K562 (cell line): ENCODE measurements at regions not wholly inside any gene's neighbourhood (a gene's known extent, or its start where the extent isn't known, plus 50 kb on each side); places are given as distances from the start of the nearest gene placed in this dataset.

Experiments
- ATAC-seq: fragments of 200-7000 bp; cut with Tn5 transposase; 3 replicates; pipeline ENCODE4 v1.9.1; 2020; ENCODE audit warnings: moderate library complexity
- BruUV-seq: library from RNA; stranded (reverse); fragments of 400-500 nt; replicated peaks from 2 replicates; lab custom pipeline; 2021; lab: Mats Ljungman, UMichigan
- CTCF ChIA-PET: fragments of 300-600 bp; formaldehyde crosslinking; extraction: SDS; loops from one replicate; lab custom pipeline; 2021; ENCODE audit warnings: low intra/inter-chr PET ratio; lab: Yijun Ruan, JAX
- POLR2A ChIA-PET: fragments of 300-600, 350-650 bp; sonication (Branson Sonifier 250); formaldehyde crosslinking; extraction: SDS; loops from one replicate; lab custom pipeline; 2021; ENCODE audit warnings: antibody characterized with exemption, inconsistent platforms; lab: Yijun Ruan, JAX
- DNase-seq, 4 experiments: peaks; one replicate each; pipeline versions ENCODE4 v3.0.0 to v3.0.0-alpha.2; 2011 to 2018; ENCODE audit warnings: low spot score in 3 of 4, mixed read lengths in 3 of 4; ENCODE audit errors: extremely low read depth in 1 of 4
- FAIRE-seq: peaks from 2 replicates; lab custom pipeline; 2011; peaks lifted over from hg19 to GRCh38; lab: Jason Lieb, UNC
- H2AFZ ChIP-seq: 2 replicates; pipeline ENCODE4 v1.6.0; 2011; ENCODE audit warnings: low read depth, low read length, control low read depth, inconsistent platforms
- H3K27ac ChIP-seq: fragments of 200-600 bp; 3 replicates; pipeline ENCODE4 v1.8.0; 2011; ENCODE audit warnings: low read depth, mild to moderate bottlenecking, control low read depth, inconsistent platforms, low read length, moderate library complexity, mixed read lengths; ENCODE audit errors: extremely low read depth
- H3K27me3 ChIP-seq, 2 experiments: fragments of 300-600 bp in 1 of 2; 2 replicates in 1 of 2; 3 replicates in 1 of 2; pipeline versions ENCODE4 v1.6.0 to v1.8.0; 2011; ENCODE audit warnings: inconsistent platforms in 2 of 2, low read length in 2 of 2, mild to moderate bottlenecking in 1 of 2, mixed read lengths in 1 of 2, moderate library complexity in 1 of 2; ENCODE audit not compliant: control insufficient read depth in 2 of 2, insufficient read depth in 2 of 2
- H3K36me3 ChIP-seq: fragments of 300-600 bp; 3 replicates; pipeline ENCODE4 v1.8.0; 2011; ENCODE audit warnings: mild to moderate bottlenecking, low read length, inconsistent platforms; ENCODE audit not compliant: control insufficient read depth, insufficient read depth
- H3K4me1 ChIP-seq, 2 experiments: fragments of 200-600 bp in 1 of 2; replicated peaks in 1 of 2; 2 replicates in 1 of 2; 3 replicates in 1 of 2; pipeline versions ENCODE4 v1.5.1 to v1.8.0; 2011; ENCODE audit warnings: inconsistent platforms in 2 of 2, low read length in 2 of 2, mild to moderate bottlenecking in 1 of 2, mixed read lengths in 1 of 2, moderate library complexity in 1 of 2; ENCODE audit not compliant: control insufficient read depth in 2 of 2, insufficient read depth in 2 of 2
- H3K4me2 ChIP-seq: 2 replicates; pipeline ENCODE4 v1.6.1; 2011; ENCODE audit warnings: low read length, control low read depth, inconsistent platforms, mixed read lengths; ENCODE audit not compliant: insufficient read depth
- H3K4me3 ChIP-seq: fragments of 200-600 bp; sonication (generic), shearing (Covaris generic); 2 replicates; pipeline ENCODE4 v1.5.1; 2016; ENCODE audit warnings: control low read depth, inconsistent platforms
- H3K79me2 ChIP-seq: fragments of 200-600 bp; 3 replicates; pipeline ENCODE4 v1.8.0; 2011; ENCODE audit warnings: low read length, inconsistent platforms; ENCODE audit not compliant: control insufficient read depth, insufficient read depth
- H3K9ac ChIP-seq, 2 experiments: 2 replicates each; pipeline versions ENCODE4 v1.6.0 to v1.6.1; 2011; ENCODE audit warnings: low read depth in 2 of 2, low read length in 2 of 2, control low read depth in 1 of 2, inconsistent platforms in 1 of 2, mild to moderate bottlenecking in 1 of 2, mixed read lengths in 1 of 2; ENCODE audit not compliant: insufficient read depth in 1 of 2
- H3K9me1 ChIP-seq: one replicate; pipeline ENCODE4 v1.6.0; 2011; ENCODE audit warnings: inconsistent platforms, mild to moderate bottlenecking, low read length, moderate library complexity; ENCODE audit not compliant: control insufficient read depth, insufficient read depth
- H3K9me3 ChIP-seq: replicated peaks from 2 replicates; pipeline ENCODE4 v1.5.1; 2011; ENCODE audit warnings: low read depth, low read length, inconsistent platforms; ENCODE audit not compliant: control insufficient read depth, insufficient read depth
- H4K20me1 ChIP-seq: replicated peaks from 2 replicates; pipeline ENCODE4 v1.6.1; 2011; ENCODE audit warnings: low read length, inconsistent platforms, mixed read lengths; ENCODE audit not compliant: control insufficient read depth, insufficient read depth
- NKRF ChIP-seq: fragments of 450-650 bp; IDR thresholded peaks from 2 replicates; pipeline ENCODE4 v1.6.1; 2016; ENCODE audit warnings: borderline replicate concordance
- PHB2 ChIP-seq: fragments of 450-650 bp; IDR thresholded peaks from 2 replicates; pipeline ENCODE4 v1.6.1; 2017; ENCODE audit warnings: low read depth
- ZNF583 ChIP-seq: fragments of 250-450 bp; sonication (Bioruptor Pico); IDR thresholded peaks from 2 replicates; pipeline ENCODE4 v1.4.0; 2020
- WGBS: fragments of 100-300 bp; shearing (Covaris generic); methylation state at CpG from one replicate; pipeline ENCODE4 v1.1.6; 2016; ENCODE audit warnings: low coverage, mixed read lengths; ENCODE audit not compliant: insufficient coverage; ENCODE audit errors: missing lambda C conversion rate; 5-methylcytosine and 5-hydroxymethylcytosine counted together
- in situ Hi-C: fragments of 300-500 bp; cut with MboI; formaldehyde crosslinking; loops from 4 replicates; pipeline ENCODE4 v1.15.0; 2018; ENCODE audit warnings: inconsistent platforms, mixed read lengths
- intact Hi-C: fragments of 100-400 bp; cut with micrococcal nuclease; formaldehyde crosslinking; loops from 2 replicates; pipeline ENCODE4 v1.14.2; 2022

DNA sequence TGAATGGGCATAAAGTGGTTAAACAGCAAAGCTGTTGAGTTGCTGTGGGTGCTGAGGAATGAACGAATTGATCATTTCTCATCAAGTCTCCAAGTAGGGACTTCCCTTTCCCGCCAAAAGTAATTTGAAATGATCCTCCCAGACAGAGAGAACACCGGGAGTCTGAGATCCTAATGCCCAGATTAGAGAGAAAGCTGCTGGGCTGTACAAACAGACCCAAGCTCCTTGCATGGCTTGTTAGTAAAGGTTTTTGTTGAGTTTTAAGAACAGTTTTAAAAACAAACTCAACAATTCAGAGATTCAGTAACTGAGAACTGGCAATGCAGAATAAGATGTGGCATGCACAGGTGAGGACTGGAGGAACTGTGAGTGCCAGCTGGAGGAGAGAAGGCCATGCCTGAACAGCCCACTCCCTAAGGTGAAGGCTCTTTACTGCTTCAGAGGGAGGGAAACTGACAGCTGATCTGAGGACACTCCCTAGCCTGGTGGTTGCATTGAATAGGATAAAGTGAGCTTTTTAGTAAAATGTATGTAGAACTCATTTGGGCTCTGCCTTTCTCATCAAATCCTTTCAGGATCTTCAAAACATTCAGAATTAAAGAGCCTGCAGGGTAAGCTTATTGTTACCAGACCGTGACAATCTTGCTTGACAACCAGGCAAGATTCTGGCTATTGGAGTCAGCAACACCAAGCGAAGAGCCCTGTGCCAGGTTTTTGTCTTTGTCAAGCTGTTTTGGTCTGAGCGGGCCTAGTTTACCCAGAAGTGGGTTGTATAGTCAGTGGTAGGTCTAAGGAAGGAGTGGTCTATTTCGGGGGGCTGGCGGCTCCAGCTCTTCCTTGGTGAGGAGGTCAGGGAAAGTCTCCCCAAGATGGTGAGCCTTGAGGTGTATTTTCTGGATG is 63.2 kb upstream of the IGFBP5 start:
- H3K9me3 ChIP-seq, result no peaks in the 10 kb centered on the region
- FAIRE-seq (no peak), ATAC-seq (no peak), DNase-seq (no peak)
- H3K4me3 ChIP-seq, result no peak overlapping the region
- H3K27ac ChIP-seq, result no peak overlapping the region
- POLR2A ChIA-PET, result interaction anchor here (0.6 to 1.4 kb wide), 3 partner anchors 9 to 215 kb away, joined by 3 to 4 read pairs (median 3); no protein-coding TSS in a partner anchor
- WGBS, result 10% methylated on average over 8 of the region's 8 CpGs
- no peaks in the 10 kb centered on the region for H4K20me1 ChIP-seq
- in situ Hi-C loops, result no loop called here
- peaks cover 5 to 16% of the 10 kb centered on the region in 2 experiments for H3K27me3 ChIP-seq
- no peaks in the 10 kb centered on the region for H3K36me3 ChIP-seq
- H3K9ac ChIP-seq, result no peak overlapping the region
- no peak for TF ChIP-seq ZNF583 (CRISPR knock-in tag)
- TF ChIP-seq PHB2, result no peak
- TF ChIP-seq NKRF, result no peak
- no peak overlapping the region for H3K4me2 ChIP-seq
- intact Hi-C loops, result no loop called here
- no peaks in the 10 kb centered on the region for H3K79me2 ChIP-seq
- H3K4me1 ChIP-seq, result no peaks in the 10 kb centered on the region
- H2AFZ ChIP-seq, result no peak overlapping the region
- H3K9me1 ChIP-seq, result no peaks in the 10 kb centered on the region
- CTCF ChIA-PET, result no interaction called here
- no TSS peak for BruUV-seq
